ENCODE measurements at regions not wholly inside any gene's neighbourhood (a gene's known extent, or its start where the extent isn't known, plus 50 kb on each side); places are given as distances from the start of the nearest gene placed in this dataset.

DNA sequence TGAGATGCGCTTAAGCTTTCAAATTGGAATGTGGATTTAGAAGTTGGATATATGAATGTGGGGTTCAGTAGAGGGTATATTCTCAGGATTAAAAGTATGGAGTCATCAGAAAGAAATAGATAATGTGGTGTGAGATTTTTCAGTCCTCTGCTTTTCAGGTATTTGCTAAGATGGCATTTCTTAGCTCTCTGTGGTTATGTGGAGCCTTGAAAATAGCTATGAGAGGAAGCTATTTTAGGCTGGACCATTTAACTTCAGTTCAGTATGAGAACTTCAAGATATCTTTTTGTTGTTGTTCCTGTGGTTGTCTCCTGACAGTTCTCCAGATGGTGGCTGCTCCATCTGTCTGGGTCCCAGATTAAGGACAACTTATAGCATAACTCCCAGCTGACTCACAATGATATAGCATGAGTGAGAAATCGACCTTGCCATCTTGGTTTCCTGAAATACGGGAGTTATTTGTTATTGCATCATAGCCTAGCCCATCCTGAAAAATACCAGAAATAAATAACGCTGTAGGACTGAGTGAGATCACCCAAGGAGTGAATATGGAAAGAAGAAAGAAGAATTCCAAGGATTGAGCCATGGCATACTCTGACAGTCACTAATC is 461.5 kb downstream of the ANXA1 start:
- Mint-ChIP-seq H3K4me1 (peaks cover 10% of the 10 kb centered on the region), H3K4me3 (no peak overlapping the region), H3K27me3 (ENCODE audit: low read depth, poor library complexity) (no peaks in the 10 kb centered on the region), H3K9me3 (no peaks in the 10 kb centered on the region), H3K36me3 (ENCODE audit: low read depth) (no peaks in the 10 kb centered on the region), H3K27ac (no peak overlapping the region)
- DNase-seq: no peak
- TF ChIP-seq, protein P1, sequence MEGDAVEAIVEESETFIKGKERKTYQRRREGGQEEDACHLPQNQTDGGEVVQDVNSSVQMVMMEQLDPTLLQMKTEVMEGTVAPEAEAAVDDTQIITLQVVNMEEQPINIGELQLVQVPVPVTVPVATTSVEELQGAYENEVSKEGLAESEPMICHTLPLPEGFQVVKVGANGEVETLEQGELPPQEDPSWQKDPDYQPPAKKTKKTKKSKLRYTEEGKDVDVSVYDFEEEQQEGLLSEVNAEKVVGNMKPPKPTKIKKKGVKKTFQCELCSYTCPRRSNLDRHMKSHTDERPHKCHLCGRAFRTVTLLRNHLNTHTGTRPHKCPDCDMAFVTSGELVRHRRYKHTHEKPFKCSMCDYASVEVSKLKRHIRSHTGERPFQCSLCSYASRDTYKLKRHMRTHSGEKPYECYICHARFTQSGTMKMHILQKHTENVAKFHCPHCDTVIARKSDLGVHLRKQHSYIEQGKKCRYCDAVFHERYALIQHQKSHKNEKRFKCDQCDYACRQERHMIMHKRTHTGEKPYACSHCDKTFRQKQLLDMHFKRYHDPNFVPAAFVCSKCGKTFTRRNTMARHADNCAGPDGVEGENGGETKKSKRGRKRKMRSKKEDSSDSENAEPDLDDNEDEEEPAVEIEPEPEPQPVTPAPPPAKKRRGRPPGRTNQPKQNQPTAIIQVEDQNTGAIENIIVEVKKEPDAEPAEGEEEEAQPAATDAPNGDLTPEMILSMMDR (IDR thresholded peaks at IDR 0.05): no peak

DNA sequence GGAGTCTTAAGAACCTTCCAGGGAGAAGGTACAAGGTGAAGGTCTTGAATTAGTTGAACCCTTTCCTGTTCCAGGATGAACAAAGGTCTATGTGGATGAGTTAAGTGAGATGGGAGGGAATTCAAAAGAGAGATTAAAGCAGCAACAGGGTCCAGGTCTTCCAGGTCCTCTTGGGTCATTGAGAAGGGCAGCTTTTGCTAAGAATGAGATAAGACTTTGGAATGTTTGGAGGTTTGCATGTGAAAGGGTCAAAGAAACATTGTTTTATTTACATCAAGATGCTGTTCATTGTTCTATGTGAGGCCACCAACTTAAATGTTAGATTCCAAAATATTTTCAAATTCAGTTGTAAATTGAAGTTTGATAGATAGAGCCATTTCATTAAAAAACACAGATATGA is 463.9 kb downstream of the ANXA1 start:
- TF ChIP-seq, protein P1 (IDR thresholded peaks at IDR 0.05): no peak
- H3K27me3 Mint-ChIP-seq (ENCODE audit: low read depth, poor library complexity): no peaks in the 10 kb centered on the region
- DNase-seq: no peak
- H3K36me3 Mint-ChIP-seq (ENCODE audit: low read depth): no peaks in the 10 kb centered on the region
- H3K9me3 Mint-ChIP-seq: no peaks in the 10 kb centered on the region
- H3K4me3 Mint-ChIP-seq: no peak overlapping the region
- H3K4me1 Mint-ChIP-seq: peaks cover 16% of the 10 kb centered on the region
- no peak overlapping the region for H3K27ac Mint-ChIP-seq

DNA sequence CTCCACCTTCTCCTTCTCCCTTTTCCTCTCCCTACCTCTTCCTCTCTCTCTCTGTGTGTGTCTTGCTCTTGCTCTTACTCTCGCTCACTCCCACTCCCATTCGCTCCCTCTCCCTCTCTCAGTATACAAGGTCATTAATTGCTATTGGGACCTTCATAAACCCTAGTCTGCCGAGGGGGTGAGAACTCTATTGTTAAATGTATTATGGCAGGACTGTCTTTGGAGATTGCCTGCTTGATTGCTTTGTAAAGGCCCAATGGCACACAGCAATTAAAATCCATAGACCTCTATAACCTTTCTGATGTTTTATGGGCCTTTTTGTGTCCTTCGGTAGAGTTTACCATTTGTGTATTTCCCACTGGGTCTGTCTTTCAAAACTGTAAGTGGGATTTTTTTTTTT is 465.9 kb downstream of the ANXA1 start:
- H3K27me3 Mint-ChIP-seq (ENCODE audit: low read depth, poor library complexity): no peaks in the 10 kb centered on the region
- H3K27ac Mint-ChIP-seq: no peak overlapping the region
- TF ChIP-seq, protein P1 (IDR thresholded peaks at IDR 0.05): no peak
- peaks cover 16% of the 10 kb centered on the region for H3K4me1 Mint-ChIP-seq
- H3K4me3 Mint-ChIP-seq: no peak overlapping the region
- no peak for DNase-seq
- no peaks in the 10 kb centered on the region for H3K9me3 Mint-ChIP-seq
- no peaks in the 10 kb centered on the region for H3K36me3 Mint-ChIP-seq (ENCODE audit: low read depth)

DNA sequence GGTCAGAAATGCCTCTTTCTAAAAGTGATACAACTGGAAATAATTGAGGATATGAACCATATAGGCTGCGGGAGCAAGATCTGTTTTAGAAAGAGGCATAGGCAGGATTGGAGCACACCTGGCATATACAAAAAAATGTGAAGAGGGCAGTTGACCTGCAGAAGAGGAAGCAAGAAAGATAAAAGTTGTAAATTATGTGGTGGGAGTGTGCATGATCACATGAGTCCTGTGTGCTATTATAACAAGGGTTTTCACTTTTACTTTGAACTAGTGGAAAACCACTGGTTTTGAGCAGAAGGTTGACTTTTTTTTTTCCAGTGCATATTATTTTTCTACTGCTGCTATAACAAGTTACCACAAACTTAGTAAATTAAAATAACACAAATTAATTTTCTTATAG is 489.3 kb downstream of the ANXA1 start:
- Mint-ChIP-seq H3K27me3 (ENCODE audit: low read depth, poor library complexity) (no peaks in the 10 kb centered on the region), H3K4me3 (no peak overlapping the region), H3K4me1 (no peaks in the 10 kb centered on the region), H3K27ac (no peak overlapping the region), H3K36me3 (ENCODE audit: low read depth) (no peaks in the 10 kb centered on the region), H3K9me3 (peaks cover 4% of the 10 kb centered on the region)
- no peak for DNase-seq
- TF ChIP-seq, protein P1 (IDR thresholded peaks at IDR 0.05): no peak

DNA sequence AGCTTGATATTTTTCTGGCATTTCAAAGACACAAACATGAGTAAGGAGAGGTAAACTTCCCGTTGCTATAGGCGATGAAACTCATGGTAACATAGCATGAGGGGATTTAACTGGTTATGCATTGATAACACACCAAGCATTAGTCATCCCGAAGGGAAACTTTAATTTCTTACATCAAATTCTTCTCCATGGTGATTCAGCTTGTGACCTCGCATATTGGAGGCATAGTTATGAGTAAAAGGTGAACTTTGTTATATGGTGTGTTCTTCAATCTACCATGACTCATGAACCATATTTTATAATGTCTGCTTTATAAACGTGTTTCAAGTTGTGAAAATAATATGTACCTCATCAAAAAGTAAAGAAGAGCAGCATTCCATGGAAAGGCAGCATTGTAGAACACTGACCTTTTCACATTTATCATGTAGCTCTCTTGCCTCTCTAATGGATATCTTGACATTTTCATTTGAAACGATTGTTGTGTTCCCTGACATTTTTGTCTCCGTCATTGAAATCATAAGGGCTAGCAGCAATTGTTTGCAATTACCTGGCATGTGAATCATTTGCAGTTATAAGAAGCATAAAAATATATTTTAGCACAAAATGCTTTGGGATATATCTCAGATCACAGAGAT is 491.8 kb downstream of the ANXA1 start:
- no peak overlapping the region for H3K27ac Mint-ChIP-seq
- H3K36me3 Mint-ChIP-seq (ENCODE audit: low read depth): no peaks in the 10 kb centered on the region
- peaks cover 5% of the 10 kb centered on the region for H3K4me1 Mint-ChIP-seq
- no peak overlapping the region for H3K4me3 Mint-ChIP-seq
- H3K27me3 Mint-ChIP-seq (ENCODE audit: low read depth, poor library complexity): no peaks in the 10 kb centered on the region
- DNase-seq: no peak
- H3K9me3 Mint-ChIP-seq: no peaks in the 10 kb centered on the region
- TF ChIP-seq, protein P1 (IDR thresholded peaks at IDR 0.05): no peak

DNA sequence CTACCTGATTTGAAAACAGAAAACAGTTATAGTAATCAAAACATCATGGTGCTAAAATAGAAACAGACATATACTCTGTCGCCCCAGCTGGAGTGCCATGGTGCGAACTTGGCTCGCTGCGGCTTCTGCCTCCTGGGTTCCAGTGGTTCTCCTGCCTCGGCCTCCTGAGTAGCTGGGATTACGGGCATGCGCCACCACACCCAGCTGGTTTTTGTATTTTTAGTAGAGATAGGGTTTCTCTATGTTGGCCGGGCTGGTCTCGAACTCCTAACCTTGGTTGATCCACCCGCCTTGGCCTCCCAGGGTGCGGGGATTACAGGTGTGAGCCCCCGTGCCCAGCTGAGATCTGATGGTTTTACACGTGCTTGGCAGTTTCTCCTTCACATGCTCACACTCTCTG is 495.9 kb downstream of the ANXA1 start:
- H3K36me3 Mint-ChIP-seq (ENCODE audit: low read depth): no peaks in the 10 kb centered on the region
- H3K27ac Mint-ChIP-seq: no peak overlapping the region
- no peaks in the 10 kb centered on the region for H3K27me3 Mint-ChIP-seq (ENCODE audit: low read depth, poor library complexity)
- H3K4me1 Mint-ChIP-seq: peaks cover 6% of the 10 kb centered on the region
- no peaks in the 10 kb centered on the region for H3K9me3 Mint-ChIP-seq
- no peak overlapping the region for H3K4me3 Mint-ChIP-seq
- no peak for DNase-seq
- TF ChIP-seq, protein P1 (IDR thresholded peaks at IDR 0.05): no peak
